Prostate gland (tissue), 2 donors: ENCODE measurements at regions not wholly inside any gene's neighbourhood (a gene's known extent, or its start where the extent isn't known, plus 50 kb on each side); places are given as distances from the start of the nearest gene placed in this dataset.

Experiments used
- POLR2A ChIP-seq: fragments of 450-650 bp; IDR thresholded peaks from one replicate; pipeline ENCODE4 v1.6.1; 2016; ENCODE audit warnings: antibody characterized with exemption, mild to moderate bottlenecking
- POLR2AphosphoS5 ChIP-seq: sonication (generic); formaldehyde crosslinking; IDR thresholded peaks from one replicate; pipeline ENCODE4 v1.6.1; 2017; ENCODE audit warnings: antibody characterized with exemption
- TF ChIP-seq, protein P1 (sequence below), 4 experiments: fragments of 200-600 bp in 2 of 4; fragments of 450-650 bp in 2 of 4; sonication (generic) in 2 of 4; IDR thresholded peaks; 1 replicate in 3 of 4; 2 replicates in 1 of 4; pipeline ENCODE4 v1.5.1; 2016 to 2019; ENCODE audit warnings: antibody characterized with exemption in 4 of 4, mild to moderate bottlenecking in 2 of 4, moderate library complexity in 2 of 4

DNA sequence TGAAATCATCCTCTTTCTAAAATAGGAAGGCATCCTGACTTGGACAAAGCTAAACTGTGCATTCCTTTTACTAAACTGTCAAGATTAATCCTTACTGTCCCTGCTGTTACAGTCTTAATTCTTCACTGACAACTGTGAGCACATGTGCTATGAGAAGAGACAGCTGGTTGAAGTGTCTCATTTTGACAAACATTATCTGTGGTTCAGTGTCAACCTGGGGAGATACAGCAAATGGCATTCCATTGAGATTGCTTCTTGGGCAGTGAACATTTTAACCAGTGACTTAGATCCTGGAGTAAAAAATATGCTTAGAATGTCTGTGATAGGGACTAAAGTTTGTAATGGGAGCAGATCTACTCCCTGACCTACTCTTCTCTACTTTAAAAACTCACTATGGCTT lies 552.6 kb upstream of the ATP2B1 start:
- TF ChIP-seq, protein P1, sequence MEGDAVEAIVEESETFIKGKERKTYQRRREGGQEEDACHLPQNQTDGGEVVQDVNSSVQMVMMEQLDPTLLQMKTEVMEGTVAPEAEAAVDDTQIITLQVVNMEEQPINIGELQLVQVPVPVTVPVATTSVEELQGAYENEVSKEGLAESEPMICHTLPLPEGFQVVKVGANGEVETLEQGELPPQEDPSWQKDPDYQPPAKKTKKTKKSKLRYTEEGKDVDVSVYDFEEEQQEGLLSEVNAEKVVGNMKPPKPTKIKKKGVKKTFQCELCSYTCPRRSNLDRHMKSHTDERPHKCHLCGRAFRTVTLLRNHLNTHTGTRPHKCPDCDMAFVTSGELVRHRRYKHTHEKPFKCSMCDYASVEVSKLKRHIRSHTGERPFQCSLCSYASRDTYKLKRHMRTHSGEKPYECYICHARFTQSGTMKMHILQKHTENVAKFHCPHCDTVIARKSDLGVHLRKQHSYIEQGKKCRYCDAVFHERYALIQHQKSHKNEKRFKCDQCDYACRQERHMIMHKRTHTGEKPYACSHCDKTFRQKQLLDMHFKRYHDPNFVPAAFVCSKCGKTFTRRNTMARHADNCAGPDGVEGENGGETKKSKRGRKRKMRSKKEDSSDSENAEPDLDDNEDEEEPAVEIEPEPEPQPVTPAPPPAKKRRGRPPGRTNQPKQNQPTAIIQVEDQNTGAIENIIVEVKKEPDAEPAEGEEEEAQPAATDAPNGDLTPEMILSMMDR (IDR thresholded peaks at IDR 0.05) = no peak
- TF ChIP-seq POLR2AphosphoS5 = no peak
- TF ChIP-seq POLR2A = no peak
